ENCODE measurements at regions not wholly inside any gene's neighbourhood (a gene's known extent, or its start where the extent isn't known, plus 50 kb on each side); places are given as distances from the start of the nearest gene placed in this dataset.

DNA sequence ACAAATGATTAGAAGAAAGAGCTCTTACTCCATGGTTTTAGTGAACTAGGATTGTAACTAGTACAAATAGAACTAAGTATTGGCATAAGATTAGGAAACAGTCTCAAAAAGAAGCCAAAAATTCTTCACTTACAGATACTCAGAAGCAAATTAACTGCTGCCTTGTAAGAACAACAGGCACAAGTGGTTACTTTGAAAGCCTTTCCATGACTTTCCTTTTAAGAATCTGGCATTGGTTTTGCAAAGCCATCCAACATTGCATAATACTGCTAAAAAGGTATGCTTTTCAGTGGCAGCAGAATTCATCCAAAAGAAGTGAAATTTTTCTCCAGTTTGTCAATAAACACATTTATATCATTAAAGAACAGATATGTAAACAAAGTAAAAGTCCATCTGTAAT, 126.8 kb upstream of the ODAD2 start:
- H3K4me2 ChIP-seq (ENCODE audit: low read length) = no peak overlapping the region
- H3K9me3 ChIP-seq (ENCODE audit: low read length) = no peaks in the 10 kb centered on the region
- H3K27ac ChIP-seq (ENCODE audit: low read length) = no peak overlapping the region
- no peaks in the 10 kb centered on the region for H3K27me3 ChIP-seq (ENCODE audit: insufficient read depth, low read depth, low read length)
- no peaks in the 10 kb centered on the region for H3K79me2 ChIP-seq (replicated peaks; ENCODE audit: insufficient read depth, low read length)
- no peaks in the 10 kb centered on the region for H3F3A ChIP-seq (ENCODE audit: insufficient read depth, low read length, poor library complexity, severe bottlenecking)
- H4K20me1 ChIP-seq (ENCODE audit: insufficient read depth) = no peaks in the 10 kb centered on the region
- no peaks in the 10 kb centered on the region for H3K9me2 ChIP-seq (ENCODE audit: insufficient read depth, low read length)
- TF ChIP-seq SMC3 (conservative IDR thresholded peaks at IDR 0.05; ENCODE audit: poor library complexity) (no peak), REST (IDR thresholded peaks at IDR 0.05; ENCODE audit: borderline replicate concordance) (no peak), RAD21 (conservative IDR thresholded peaks at IDR 0.05) (no peak), POLR2AphosphoS5 (IDR thresholded peaks at IDR 0.05) (no peak), EP300 (conservative IDR thresholded peaks at IDR 0.05; ENCODE audit: poor library complexity, severe bottlenecking) (no peak), TAF1 (IDR thresholded peaks at IDR 0.05; ENCODE audit: low read depth) (no peak), EZH2 (IDR thresholded peaks at IDR 0.05; ENCODE audit: borderline replicate concordance, insufficient read depth, low read length, poor library complexity, severe bottlenecking) (no peak), MXI1 (conservative IDR thresholded peaks at IDR 0.05; ENCODE audit: poor library complexity, severe bottlenecking) (no peak)
- TF ChIP-seq, protein P1, sequence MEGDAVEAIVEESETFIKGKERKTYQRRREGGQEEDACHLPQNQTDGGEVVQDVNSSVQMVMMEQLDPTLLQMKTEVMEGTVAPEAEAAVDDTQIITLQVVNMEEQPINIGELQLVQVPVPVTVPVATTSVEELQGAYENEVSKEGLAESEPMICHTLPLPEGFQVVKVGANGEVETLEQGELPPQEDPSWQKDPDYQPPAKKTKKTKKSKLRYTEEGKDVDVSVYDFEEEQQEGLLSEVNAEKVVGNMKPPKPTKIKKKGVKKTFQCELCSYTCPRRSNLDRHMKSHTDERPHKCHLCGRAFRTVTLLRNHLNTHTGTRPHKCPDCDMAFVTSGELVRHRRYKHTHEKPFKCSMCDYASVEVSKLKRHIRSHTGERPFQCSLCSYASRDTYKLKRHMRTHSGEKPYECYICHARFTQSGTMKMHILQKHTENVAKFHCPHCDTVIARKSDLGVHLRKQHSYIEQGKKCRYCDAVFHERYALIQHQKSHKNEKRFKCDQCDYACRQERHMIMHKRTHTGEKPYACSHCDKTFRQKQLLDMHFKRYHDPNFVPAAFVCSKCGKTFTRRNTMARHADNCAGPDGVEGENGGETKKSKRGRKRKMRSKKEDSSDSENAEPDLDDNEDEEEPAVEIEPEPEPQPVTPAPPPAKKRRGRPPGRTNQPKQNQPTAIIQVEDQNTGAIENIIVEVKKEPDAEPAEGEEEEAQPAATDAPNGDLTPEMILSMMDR (IDR thresholded peaks at IDR 0.05; ENCODE audit: poor library complexity, severe bottlenecking) = no peak
- no peak overlapping the region for H3K4me3 ChIP-seq (ENCODE audit: low read length)
- no peak overlapping the region for H3K9ac ChIP-seq (ENCODE audit: low read length)
- no peaks in the 10 kb centered on the region for H3K36me3 ChIP-seq (ENCODE audit: insufficient read depth, low read length)
- H2AFZ ChIP-seq (ENCODE audit: low read depth, low read length) = no peak overlapping the region

GRCh38 chr10:28120795-28121194, 121.9 kb upstream of the ODAD2 start:
- Histone ChIP-seq H4K20me1 (ENCODE audit: insufficient read depth) (no peaks in the 10 kb centered on the region), H3K4me2 (ENCODE audit: low read length) (no peak overlapping the region), H3K79me2 (replicated peaks; ENCODE audit: insufficient read depth, low read length) (no peaks in the 10 kb centered on the region), H3K36me3 (ENCODE audit: insufficient read depth, low read length) (no peaks in the 10 kb centered on the region), H3K27me3 (ENCODE audit: insufficient read depth, low read depth, low read length) (no peaks in the 10 kb centered on the region), H3K9me2 (ENCODE audit: insufficient read depth, low read length) (no peaks in the 10 kb centered on the region), H3F3A (ENCODE audit: insufficient read depth, low read length, poor library complexity, severe bottlenecking) (no peaks in the 10 kb centered on the region), H3K4me3 (ENCODE audit: low read length) (no peak overlapping the region), H3K9me3 (ENCODE audit: low read length) (no peaks in the 10 kb centered on the region), H3K27ac (ENCODE audit: low read length) (no peak overlapping the region), H3K9ac (ENCODE audit: low read length) (no peak overlapping the region), H2AFZ (ENCODE audit: low read depth, low read length) (no peak overlapping the region)
- TF ChIP-seq POLR2AphosphoS5 (IDR thresholded peaks at IDR 0.05) (no peak), SMC3 (conservative IDR thresholded peaks at IDR 0.05; ENCODE audit: poor library complexity) (no peak), RAD21 (conservative IDR thresholded peaks at IDR 0.05) (no peak), TAF1 (IDR thresholded peaks at IDR 0.05; ENCODE audit: low read depth) (no peak), REST (IDR thresholded peaks at IDR 0.05; ENCODE audit: borderline replicate concordance) (no peak), MXI1 (conservative IDR thresholded peaks at IDR 0.05; ENCODE audit: poor library complexity, severe bottlenecking) (no peak), EP300 (conservative IDR thresholded peaks at IDR 0.05; ENCODE audit: poor library complexity, severe bottlenecking) (no peak), EZH2 (IDR thresholded peaks at IDR 0.05; ENCODE audit: borderline replicate concordance, insufficient read depth, low read length, poor library complexity, severe bottlenecking) (no peak)
- TF ChIP-seq, protein P1 (IDR thresholded peaks at IDR 0.05; ENCODE audit: poor library complexity, severe bottlenecking) = no peak

Measured in neural cell (in vitro differentiated cells).